CD4-positive, alpha-beta T cell treated with Interleukin-6 for 4 hours (primary cell): ENCODE measurements at regions not wholly inside any gene's neighbourhood (a gene's known extent, or its start where the extent isn't known, plus 50 kb on each side); places are given as distances from the start of the nearest gene placed in this dataset.

Source experiments
- DNase-seq: peaks from one replicate; pipeline ENCODE4 v3.0.0-alpha.2; 2020; ENCODE audit warnings: mixed read lengths

DNA sequence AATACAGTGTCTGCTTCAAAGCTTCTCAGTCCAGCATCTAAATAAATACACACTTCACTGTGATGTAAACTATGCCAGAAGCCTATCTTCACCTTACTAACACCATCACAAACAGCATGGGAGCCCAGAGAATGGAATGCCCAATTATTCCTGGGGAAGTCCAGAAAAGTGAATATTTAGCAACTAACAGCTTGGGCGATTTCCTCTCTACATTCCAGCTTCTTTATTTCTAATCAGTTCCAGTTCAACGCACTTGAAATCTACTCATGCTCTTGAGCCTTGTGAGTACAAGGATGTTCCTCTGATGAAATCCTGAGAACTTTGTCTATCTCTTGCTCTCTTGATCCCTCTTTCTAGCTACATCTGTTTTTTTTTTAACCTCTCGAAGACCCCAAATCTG lies 100.4 kb upstream of the C9orf72 start:
- DNase-seq: no peak

DNA sequence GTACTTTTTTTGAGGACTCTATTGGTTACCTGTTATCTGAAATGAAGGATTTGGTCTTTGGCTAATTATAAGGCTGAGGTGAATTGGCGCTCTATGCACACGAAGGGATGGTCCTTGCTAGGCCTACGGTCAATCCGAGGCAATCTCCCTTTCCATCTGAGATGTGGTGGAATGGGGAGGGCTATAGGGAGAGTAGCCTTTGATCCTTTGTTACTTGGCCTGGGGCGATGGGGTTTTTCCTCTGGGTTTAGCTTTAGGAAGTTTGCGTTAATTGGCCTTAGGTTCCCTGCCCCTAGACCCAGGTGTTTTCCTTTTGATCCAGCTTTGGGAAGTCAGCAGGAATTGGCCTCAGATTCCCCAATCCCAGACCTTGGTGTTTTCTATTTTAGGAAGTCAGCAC lies 102.1 kb upstream of the C9orf72 start:
- DNase-seq: no peak

DNA sequence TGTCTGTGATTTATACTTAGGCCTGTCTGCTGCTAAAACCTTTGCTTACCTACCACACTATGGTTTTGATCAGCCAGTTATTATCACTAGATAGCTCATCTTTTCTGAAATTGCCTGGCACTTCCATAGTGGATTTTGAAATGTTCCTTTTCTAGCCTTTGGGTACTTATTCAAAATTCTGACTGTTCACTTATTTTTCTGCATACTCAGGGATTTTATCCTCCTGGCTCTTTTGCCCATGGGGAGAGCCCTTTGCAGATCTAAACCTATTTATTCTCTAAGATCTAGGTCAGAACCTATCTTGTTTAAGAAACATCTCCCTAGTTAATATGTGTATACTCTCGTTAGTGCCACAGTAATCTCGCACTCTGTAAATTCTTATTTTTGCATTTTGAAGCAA lies 103.5 kb upstream of the C9orf72 start:
- no peak for DNase-seq

DNA sequence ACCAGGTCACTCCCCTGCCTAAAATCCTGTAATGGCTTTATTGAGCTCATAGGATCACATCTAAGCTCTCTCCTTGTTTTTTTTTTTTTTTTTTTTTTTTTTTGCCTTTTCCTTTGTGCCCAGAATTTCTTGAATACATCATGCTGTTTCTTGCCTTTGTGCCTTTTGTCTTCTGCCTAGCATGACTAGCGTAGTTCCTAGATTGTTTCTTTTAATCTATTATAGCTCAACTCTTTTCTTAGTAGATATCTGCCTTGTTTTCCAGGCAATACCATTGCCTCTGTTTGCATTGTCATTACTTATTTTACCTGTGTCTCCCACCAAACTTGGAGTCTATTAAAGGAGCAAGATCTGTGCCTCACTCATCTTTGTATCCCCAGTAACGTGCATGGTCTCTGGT lies 106.1 kb upstream of the C9orf72 start:
- DNase-seq: no peak

DNA sequence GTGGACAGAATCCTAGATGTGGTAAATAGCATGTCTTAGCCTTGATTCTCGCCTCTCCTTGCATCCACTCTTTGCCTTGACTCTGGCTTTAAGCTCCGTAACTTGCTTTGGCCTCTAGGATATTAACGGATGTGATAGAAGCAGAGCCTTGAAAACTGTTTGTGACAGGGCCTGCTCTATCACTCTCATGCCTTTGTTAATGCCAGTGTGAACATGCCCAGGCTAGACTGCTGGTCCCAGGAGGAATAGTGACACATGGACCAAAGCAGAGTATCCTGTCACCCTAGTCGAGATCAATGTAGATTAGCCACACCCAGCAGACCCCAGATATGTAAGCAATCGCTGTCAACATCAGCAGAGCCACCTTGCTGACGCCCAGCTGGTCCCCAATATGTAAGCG lies 109.9 kb upstream of the C9orf72 start:
- no peak for DNase-seq

DNA sequence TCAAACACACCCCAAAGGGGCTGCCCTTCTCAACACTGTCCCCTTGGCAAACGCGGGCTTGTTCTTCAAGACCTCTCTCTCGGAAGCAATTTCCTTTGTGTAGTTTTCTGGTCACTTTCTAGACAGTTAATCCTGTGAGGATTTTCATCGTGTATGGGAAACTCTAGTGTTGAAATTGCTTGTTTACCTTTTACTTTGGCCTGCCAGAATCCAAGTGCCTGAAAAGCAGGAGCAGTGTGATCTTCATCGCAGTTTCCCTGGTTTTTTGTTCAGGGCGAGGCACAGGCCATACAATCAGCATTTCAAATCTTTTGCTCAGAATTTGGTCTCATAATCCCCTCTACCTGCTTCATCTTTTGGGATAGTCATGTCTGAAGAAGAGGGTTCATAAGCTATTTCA lies 115.7 kb upstream of the C9orf72 start:
- DNase-seq: no peak

DNA sequence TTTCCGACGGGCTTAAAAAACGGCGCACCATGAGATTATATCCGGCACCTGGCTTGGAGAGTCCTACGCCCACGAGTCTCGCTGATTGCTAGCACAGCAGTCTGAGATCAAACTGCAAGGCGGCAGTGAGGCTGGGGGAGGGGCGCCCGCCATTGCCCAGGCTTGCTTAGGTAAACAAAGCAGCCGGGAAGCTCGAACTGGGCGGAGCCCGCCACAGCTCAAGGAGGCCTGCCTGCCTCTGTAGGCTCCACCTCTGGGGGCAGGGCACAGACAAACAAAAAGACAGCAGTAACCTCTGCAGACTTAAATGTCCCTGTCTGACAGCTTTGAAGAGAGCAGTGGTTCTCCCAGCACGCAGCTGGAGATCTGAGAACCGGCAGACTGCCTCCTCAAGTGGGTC lies 117.5 kb upstream of the C9orf72 start:
- peak; percentile 22 for DNase-seq

DNA sequence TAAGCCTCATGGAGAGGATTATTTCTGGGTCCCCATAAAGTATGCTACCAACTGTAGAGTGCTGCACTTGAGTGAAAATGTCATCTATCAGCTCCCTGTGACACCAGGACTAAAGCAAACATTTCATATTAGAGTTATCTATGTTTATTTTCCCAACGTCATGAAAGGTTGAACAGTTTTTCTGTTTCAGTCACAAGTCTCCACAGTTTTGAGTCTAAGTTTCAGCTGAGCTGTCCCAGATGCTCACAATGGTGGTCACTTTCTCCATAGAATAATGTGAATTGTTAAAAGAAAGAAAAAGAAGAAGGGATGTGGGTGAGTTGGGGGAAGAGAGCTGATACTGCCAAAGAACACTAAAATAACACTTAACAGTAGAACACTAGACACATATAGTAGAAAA lies 126.3 kb upstream of the C9orf72 start:
- DNase-seq: no peak

DNA sequence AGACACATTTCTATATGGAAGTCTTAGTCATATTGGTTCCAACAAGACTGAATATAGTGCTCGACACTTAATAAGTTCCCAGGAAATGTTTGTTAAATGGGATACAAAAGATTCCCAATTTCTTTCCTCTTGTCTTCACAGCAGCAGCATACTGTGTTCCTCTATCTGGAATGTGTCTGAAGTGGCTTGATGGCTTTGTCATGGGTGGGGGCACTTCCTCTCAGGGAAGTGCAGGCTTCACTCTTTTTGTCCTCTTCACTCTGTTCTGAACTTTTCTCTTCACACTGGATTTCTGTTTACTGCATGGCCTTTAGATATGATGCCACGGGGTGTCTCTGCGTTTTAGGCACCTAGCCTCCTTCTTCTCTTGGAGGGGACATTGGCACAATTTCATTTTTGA lies 127.7 kb upstream of the C9orf72 start:
- DNase-seq: no peak

DNA sequence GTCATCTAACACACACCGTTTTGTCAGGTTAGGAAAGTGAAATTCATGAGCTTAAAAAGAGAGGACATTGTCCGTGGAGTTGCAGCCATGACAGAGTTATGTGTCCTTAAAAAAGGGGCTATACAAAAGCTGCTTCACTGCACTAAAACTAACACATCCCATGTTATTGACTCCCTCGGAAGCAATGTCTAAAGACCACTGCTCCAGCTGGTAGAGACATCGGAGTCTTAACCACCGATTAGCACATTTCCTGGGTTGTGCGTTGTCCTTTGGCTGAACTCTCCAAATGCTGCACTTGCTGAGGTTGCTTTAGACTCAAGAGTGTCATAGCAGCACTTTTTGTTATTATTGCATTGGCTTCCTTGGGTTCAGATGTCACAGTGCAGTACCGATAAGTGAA lies 128.3 kb upstream of the C9orf72 start:
- DNase-seq: no peak

DNA sequence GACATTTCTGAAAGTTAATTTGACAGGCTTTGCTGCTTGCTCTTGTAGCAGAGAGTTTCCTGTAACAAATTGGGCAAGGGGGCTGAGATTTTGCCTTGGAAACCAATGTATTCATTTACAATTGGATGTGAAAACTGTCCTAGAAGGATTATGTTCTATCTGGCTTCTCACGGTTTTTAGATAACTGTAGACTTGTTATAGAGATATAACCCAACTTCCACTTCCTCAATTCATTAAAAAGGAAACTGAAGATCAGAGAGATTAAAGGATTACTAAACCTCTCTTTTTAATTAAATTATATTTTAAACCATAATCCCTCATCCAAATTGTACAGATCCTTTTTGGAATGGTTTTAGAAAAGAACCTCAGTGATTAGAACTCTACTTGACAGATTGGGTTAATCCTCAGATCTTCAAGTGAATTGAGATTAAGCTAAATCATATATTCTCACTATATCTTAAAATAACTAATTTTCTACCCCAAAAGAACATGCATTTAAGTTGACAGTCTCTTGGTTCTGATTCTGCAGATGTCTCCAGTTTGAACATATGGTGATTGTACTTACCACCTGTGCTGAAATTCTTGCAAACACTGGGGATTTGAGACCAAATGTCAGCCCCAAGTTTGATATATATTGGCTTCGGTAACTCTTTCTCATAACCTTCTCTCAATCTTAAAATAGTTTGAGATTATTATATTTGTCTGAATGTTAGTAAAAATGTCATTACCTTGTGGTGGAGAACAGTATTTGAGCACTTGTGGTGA lies 130.1 kb upstream of the C9orf72 start:
- no peak for DNase-seq

DNA sequence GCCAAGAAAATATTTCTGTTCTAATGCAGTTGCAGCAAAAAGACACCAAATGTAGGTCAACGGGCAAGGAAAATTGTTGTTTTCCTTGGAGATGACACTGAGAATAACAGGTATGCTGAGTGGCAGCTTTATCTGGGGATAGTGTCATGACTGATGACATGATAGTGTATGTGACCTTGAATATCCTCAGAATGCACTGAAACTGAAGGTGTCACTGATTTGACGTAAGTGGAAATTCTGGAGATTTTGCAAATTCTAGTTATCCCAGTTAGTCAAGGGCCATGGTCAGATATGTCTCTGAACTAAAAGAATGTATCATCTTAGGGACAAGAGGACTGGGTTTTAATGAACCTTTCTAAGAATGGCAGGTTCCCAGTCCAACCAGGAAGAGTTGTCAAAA lies 138.0 kb upstream of the C9orf72 start:
- DNase-seq: no peak

DNA sequence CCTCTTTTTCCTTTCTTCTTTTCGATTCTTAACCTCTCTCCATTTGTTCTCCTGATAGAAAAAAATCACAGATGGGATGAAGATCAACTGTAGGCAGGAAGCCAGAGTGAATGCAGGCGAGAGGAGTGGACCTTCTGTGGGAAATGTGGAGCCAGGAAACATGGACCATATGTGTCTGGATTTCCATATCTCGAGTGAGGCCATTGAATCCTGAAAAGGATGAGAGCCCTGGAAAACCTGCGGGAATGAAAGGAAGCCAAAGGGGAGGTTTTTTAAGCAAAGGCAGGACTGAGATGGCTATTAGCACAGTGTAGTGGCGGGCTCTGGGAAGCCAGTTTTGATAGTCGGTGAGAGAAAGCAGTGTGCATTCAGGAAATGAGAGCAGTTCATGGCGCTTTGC lies 139.5 kb upstream of the C9orf72 start:
- DNase-seq: no peak

DNA sequence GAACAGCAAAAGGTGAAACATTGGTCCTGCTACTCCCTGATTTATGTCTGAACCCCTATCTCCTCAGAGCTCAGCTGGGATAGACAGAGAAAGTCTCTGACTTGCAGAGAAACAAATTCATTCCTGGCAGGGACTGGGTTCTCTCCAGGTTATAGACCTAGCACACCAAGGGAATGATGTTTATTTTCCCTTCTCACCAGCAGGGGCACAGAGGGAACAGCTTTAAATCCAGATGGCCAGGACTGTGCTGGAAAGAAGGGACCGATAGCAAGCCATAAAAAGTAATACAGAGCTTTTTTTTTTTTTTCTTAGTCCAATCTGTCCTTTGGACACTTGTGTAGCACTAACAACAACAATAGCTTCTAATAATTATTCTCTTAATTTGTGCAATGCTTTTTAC lies 141.1 kb upstream of the C9orf72 start:
- DNase-seq: no peak

DNA sequence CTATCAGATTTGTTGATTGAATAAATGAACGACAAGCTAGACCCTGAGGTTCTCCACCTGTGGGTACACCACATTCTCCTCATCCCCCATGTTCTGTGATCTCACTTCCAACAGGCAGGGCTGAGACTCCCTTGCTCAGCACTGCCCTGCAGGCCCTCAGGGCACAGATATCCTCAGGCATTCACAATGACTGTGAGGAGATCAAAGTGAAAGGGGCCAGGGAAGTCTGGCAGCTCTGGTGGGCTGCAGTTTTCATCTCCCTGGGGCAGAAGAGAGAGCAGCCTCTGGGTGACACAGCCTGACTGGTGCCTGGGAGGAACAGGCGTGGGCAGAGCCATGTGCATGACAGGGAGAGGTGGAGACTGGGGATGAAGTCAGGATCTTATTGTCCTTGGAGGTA lies 142.4 kb upstream of the C9orf72 start:
- no peak for DNase-seq

DNA sequence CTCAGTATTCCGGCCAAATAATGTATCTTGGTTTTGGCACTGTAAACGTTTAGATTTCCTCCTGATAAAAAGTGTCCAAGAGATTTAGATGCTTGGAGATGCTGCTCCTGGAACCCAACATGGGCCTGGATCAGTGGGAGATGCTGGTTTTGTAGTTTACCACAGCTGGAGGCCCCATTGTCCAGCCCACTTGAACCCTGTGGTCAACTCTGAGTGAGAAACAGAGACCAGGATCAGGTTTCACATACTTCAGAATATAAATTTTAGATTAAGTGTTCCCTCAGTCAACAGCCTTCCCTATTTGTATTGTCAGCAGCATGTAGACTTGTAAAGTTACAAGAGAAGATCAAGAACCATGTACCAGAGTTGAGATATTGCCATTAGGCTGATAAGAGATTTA lies 144.7 kb upstream of the C9orf72 start:
- DNase-seq: no peak

DNA sequence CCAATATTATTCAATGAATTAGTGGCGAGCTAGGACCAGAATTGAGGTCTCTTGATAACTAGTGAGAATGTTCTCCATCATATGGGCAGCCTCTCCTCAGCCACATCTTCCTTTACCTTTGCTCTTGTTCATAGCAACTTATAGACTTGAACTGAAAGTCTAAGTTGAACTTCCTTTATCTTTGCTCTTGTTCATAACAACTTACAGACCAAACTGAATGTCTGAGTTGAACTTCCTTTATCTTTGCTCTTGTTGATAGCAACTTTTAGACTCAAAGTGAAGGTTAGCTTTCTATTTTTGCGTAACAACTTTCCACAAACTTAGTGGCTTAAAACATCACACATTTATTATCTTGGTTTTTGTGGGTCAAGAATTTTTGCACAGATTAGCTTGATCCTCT lies 146.4 kb upstream of the C9orf72 start:
- DNase-seq: no peak

DNA sequence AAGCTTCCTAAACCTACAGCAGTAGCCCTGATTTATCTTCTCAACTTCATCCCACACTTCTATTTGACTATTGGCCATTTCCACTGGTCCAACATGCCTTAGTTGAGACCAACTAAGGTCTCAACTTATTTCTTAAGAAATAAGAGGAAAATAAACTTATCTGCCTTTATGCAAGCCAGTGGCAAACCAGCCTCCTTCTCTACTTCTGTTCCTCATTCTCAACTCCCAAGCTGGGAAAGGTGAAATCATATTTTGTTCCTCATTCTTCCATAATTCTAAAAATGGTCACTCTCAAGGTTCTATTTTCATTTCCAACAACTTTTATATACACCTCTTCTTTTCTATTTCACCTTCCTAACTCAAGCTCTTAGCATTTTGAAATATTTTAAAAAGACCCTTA lies 149.6 kb upstream of the C9orf72 start:
- DNase-seq: no peak

DNA sequence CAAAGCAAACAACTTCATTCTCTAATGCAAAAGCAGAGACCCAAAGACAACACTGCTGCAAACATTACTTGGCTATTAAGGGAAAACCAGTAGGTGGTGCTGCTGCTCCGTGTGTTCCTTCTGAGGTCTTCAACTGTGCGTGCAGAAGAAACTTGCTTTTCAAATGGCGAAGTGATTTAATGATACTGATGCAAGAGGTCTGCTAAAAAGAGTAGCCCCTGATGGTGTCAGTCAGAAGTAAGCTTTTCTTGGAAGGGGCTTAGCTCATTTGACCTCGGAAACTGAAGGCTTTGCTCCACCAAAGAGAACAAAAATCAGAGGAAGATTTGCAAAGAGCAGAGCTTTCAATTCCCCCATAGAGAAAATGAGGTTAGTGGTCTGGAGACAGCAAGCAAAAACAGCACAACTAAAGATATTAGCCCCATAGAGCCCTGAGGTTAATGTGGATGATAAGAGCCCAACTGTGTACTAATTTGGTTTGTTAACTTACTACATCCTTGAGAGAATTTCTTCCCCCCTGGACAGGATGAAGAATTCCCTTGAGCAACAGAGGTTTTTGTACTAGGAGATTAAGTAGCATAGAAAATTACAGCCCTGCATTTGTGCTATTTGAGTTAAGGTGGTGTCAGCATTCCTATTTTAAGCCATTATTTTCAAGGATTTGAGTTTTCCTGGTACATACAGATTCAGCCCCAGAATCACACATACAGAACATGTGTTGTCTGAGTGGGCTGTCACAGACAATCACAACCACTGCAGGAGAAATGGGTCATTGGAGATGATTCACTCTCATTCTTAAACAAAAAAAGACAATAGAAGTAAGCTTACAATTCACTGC lies 153.2 kb upstream of the C9orf72 start:
- DNase-seq: peak; percentile 44

DNA sequence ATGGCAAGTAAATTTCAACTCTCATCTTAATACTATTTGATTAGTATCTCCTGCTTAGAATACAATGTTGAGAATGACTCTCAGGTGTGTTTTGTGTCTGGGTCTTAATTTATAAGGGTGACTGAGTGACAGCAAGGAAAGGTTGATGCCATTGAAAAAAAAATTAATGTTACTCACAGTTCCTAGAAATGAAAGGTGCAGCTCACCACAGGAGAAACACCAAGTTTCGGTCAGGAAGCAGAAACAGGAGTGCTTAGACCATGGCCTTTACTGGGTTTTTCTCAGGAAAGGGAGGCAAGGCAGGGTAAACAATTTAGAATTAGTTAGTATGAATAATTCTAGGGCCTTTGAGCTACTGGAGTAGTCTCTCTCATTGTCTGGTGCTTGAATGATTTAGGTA lies 159.2 kb upstream of the C9orf72 start:
- no peak for DNase-seq

DNA sequence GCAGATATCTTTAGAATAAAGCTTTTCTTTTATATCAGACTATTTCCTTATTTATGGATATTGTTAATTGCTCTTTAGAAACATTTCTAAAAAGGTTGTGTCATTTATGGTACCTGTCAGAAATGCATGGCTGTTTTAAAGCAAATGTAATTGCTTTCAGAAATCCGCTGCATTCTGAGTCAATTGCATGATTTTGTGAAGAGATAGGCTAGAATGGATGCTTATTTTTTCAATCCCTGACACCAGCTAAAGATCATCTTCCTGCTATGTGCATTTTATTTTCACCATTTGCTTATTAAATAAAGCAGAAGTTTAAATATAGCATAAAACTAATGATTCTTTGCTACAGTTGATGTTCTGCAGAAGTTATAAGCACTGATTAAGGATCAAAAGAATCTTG lies 170.2 kb upstream of the C9orf72 start:
- no peak for DNase-seq

DNA sequence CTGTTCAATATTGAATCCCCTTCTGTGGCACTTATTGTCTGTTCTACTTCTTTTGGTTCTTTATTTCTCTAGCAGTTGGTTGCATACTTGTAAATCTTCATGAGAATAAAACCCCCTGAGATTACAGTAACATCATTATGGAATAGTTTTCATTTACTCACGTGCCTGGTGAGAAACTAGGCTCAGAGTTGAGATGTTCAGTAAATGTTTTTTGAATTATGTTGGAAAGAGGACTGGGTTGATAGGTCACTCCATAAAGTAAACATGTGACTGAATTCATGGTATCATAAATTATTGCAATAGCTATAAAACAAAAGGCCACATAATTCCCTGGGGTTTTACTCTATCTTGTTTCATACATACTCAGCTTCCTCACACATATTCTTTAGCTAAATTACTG lies 174.2 kb upstream of the C9orf72 start:
- no peak for DNase-seq

DNA sequence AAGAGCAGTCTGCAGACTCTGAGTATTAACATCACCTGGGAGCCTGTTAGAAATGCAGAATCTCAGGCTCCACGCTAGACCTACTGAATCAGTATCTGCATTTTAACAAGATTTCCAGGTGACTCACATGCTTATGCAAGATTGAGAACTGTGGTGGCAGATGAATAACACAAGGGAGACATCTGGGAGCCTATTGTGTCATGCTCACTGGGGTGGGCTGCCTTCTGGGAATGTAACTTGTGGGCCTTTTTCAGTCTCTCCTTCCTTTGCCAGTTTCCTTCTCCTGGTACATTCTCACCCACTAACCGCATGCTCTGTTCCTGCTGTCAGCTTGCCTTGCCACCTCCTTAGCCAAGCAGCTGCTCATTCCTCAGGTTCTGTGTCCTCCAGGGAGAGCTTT lies 176.6 kb upstream of the C9orf72 start:
- DNase-seq: no peak

DNA sequence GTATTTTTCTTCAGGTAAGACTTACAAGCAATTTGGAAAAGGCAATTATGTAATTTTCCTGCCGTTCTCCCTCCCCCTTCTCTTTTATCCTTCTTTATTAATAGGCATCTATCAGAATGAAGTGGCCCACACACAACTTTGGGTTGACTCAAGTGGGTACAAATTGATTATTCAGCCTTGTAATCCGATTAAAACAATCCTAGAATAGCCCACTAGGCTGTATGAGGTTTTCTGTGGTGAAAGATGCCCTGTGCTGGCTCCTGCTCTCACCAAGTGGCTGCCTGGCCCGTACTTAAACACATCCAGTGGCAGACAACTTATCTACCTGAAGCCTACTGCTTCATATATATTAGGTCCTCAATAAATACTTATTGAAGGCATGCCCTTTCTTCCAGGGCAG lies 177.3 kb upstream of the C9orf72 start:
- no peak for DNase-seq

DNA sequence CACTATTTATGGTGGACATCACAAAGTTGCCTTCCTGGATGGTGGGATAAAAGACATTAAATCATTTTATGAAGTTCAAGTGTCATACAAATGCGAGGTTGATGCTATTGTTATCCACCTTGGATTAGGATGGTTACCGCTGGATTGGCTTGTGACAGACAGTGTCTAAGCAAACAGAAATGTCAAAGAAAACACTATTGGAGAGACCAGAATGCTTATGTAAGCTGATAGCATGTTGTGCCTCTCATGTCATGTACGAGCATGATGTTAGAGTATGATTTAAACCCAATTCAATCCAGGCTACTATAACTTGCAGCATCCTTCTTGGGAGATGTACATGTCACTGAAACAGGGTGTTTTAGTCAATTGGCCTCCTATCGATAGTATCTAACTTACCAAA lies 178.8 kb upstream of the C9orf72 start:
- DNase-seq: no peak
